ENCODE measurements at regions not wholly inside any gene's neighbourhood (a gene's known extent, or its start where the extent isn't known, plus 50 kb on each side); places are given as distances from the start of the nearest gene placed in this dataset.

GRCh38 chr17:6259899-6260298 lies 175.0 kb downstream of the AIPL1 start:
- TF ChIP-seq CTCF (conservative IDR thresholded peaks at IDR 0.05) (no peak), EZH2 (IDR thresholded peaks at IDR 0.05; ENCODE audit: low read depth) (no peak)
